ENCODE measurements at regions not wholly inside any gene's neighbourhood (a gene's known extent, or its start where the extent isn't known, plus 50 kb on each side); places are given as distances from the start of the nearest gene placed in this dataset.

DNA sequence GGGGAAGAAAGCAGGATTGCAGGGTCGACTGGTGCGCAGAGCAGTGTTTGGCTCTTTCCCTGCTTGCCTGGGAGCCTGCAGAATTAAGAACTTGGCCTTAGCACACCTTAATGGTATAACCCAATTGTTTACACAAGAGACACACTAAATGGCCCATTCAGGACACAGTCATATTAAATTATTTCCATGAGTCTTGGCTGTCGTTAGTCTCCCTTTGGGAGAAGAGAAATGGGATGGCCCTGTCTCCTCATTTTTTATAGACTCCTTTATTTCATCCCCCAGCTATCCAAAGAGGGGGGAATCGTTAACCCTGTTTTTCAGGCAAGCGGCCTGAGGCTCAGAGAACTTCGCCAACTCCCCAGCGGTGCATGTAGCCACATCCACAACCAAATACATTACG lies 282.5 kb downstream of the SUCLA2 start:
- TF ChIP-seq, protein P1, sequence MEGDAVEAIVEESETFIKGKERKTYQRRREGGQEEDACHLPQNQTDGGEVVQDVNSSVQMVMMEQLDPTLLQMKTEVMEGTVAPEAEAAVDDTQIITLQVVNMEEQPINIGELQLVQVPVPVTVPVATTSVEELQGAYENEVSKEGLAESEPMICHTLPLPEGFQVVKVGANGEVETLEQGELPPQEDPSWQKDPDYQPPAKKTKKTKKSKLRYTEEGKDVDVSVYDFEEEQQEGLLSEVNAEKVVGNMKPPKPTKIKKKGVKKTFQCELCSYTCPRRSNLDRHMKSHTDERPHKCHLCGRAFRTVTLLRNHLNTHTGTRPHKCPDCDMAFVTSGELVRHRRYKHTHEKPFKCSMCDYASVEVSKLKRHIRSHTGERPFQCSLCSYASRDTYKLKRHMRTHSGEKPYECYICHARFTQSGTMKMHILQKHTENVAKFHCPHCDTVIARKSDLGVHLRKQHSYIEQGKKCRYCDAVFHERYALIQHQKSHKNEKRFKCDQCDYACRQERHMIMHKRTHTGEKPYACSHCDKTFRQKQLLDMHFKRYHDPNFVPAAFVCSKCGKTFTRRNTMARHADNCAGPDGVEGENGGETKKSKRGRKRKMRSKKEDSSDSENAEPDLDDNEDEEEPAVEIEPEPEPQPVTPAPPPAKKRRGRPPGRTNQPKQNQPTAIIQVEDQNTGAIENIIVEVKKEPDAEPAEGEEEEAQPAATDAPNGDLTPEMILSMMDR (IDR thresholded peaks at IDR 0.05; ENCODE audit: poor library complexity) = no peak
- no peak for TF ChIP-seq EZH2 (IDR thresholded peaks at IDR 0.05; ENCODE audit: borderline replicate concordance)

All from hepatocyte (in vitro differentiated cells).